ENCODE measurements at regions not wholly inside any gene's neighbourhood (a gene's known extent, or its start where the extent isn't known, plus 50 kb on each side); places are given as distances from the start of the nearest gene placed in this dataset.

GRCh38 chr2:14047491-14047890, 585.0 kb upstream of the LRATD1 start:
- H3K23me2 ChIP-seq (ENCODE audit: insufficient read length, low read depth, low read length, poor library complexity, severe bottlenecking): no peaks in the 10 kb centered on the region
- H2BK12ac ChIP-seq (ENCODE audit: insufficient read length, low read depth, low read length): no peak overlapping the region
- no peak overlapping the region for H3K27ac ChIP-seq (ENCODE audit: insufficient read length, low read depth, low read length)
- no peak overlapping the region for H3K23ac ChIP-seq (ENCODE audit: insufficient read length, low read depth, low read length)
- no peak overlapping the region for H2BK5ac ChIP-seq (ENCODE audit: insufficient read length, low read length)
- no peak overlapping the region for H4K8ac ChIP-seq (replicated peaks; ENCODE audit: insufficient read length, low read depth, low read length)
- no peak for DNase-seq
- TF ChIP-seq CTCF (conservative IDR thresholded peaks at IDR 0.05): no peak
- no peaks in the 10 kb centered on the region for H3K36me3 Mint-ChIP-seq (ENCODE audit: insufficient read depth in 1 of 3, low read depth in 3 of 3)
- no peaks in the 10 kb centered on the region for H3K79me2 ChIP-seq (ENCODE audit: insufficient read depth, low read length)
- H3K56ac ChIP-seq (ENCODE audit: insufficient read length, low read depth, low read length): no peak overlapping the region
- no peaks in the 10 kb centered on the region for H4K20me1 ChIP-seq (ENCODE audit: control insufficient read depth, insufficient read depth, insufficient read length)
- no peak overlapping the region for H2BK15ac ChIP-seq (ENCODE audit: low read depth, low read length)
- no peak overlapping the region for H3K4ac ChIP-seq (ENCODE audit: low read depth, low read length)
- no peak overlapping the region for H3K4me2 ChIP-seq (ENCODE audit: insufficient read depth, insufficient read length, low read length)
- H3T11ph ChIP-seq (ENCODE audit: low read length): no peak overlapping the region
- no peak overlapping the region for H3K4me3 Mint-ChIP-seq
- H3K27ac Mint-ChIP-seq: no peak overlapping the region
- no peak overlapping the region for H2BK20ac ChIP-seq (ENCODE audit: low read depth, low read length, poor library complexity, severe bottlenecking)
- H3K9me3 ChIP-seq (ENCODE audit: control insufficient read depth, low read depth, low read length): no peaks in the 10 kb centered on the region
- H3K4me1 Mint-ChIP-seq: no peaks in the 10 kb centered on the region
- no peaks in the 10 kb centered on the region for H3K79me1 ChIP-seq (ENCODE audit: insufficient read depth, low read depth, low read length, poor library complexity, severe bottlenecking)
- H2AK5ac ChIP-seq (ENCODE audit: insufficient read length, low read length): no peak overlapping the region
- no peak overlapping the region for H2BK120ac ChIP-seq (ENCODE audit: low read depth, low read length, poor library complexity, severe bottlenecking)
- no peaks in the 10 kb centered on the region for H3K27me3 ChIP-seq (ENCODE audit: insufficient read depth, low read length)
- H4K91ac ChIP-seq (ENCODE audit: insufficient read length, low read depth, low read length): no peak overlapping the region
- no peaks in the 10 kb centered on the region for H3K4me1 ChIP-seq (ENCODE audit: insufficient read depth, low read length)
- H3K18ac ChIP-seq (ENCODE audit: insufficient read length, low read depth, low read length): no peak overlapping the region
- no peak overlapping the region for H2AFZ ChIP-seq (ENCODE audit: low read length)
- no peak overlapping the region for H3K14ac ChIP-seq (ENCODE audit: insufficient read depth, low read length)
- H4K5ac ChIP-seq (ENCODE audit: insufficient read length, low read depth, low read length): no peak overlapping the region
- H3K27me3 Mint-ChIP-seq (ENCODE audit: low read depth): no peaks in the 10 kb centered on the region
- no CpG with 5 or more reads among the region's 2 CpGs for WGBS (ENCODE audit: extremely low coverage, insufficient read length, low lambda C conversion rate)
- H3K9me3 Mint-ChIP-seq: no peaks in the 10 kb centered on the region
- no peak overlapping the region for H3K9ac ChIP-seq (ENCODE audit: extremely low read depth, insufficient read length, low read length)
